ENCODE measurements at regions not wholly inside any gene's neighbourhood (a gene's known extent, or its start where the extent isn't known, plus 50 kb on each side); places are given as distances from the start of the nearest gene placed in this dataset.

- TF ChIP-seq, protein P1, sequence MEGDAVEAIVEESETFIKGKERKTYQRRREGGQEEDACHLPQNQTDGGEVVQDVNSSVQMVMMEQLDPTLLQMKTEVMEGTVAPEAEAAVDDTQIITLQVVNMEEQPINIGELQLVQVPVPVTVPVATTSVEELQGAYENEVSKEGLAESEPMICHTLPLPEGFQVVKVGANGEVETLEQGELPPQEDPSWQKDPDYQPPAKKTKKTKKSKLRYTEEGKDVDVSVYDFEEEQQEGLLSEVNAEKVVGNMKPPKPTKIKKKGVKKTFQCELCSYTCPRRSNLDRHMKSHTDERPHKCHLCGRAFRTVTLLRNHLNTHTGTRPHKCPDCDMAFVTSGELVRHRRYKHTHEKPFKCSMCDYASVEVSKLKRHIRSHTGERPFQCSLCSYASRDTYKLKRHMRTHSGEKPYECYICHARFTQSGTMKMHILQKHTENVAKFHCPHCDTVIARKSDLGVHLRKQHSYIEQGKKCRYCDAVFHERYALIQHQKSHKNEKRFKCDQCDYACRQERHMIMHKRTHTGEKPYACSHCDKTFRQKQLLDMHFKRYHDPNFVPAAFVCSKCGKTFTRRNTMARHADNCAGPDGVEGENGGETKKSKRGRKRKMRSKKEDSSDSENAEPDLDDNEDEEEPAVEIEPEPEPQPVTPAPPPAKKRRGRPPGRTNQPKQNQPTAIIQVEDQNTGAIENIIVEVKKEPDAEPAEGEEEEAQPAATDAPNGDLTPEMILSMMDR (IDR thresholded peaks at IDR 0.05): no peak
- TF ChIP-seq POLR2A (IDR thresholded peaks at IDR 0.05) (no peak), EP300 (IDR thresholded peaks at IDR 0.05) (no peak)
Observed at GRCh38 chr2:34815052-34815741, 1216.1 kb upstream of the FAM98A start.

Measured in tibial nerve (tissue), 4 donors.